ENCODE measurements at regions not wholly inside any gene's neighbourhood (a gene's known extent, or its start where the extent isn't known, plus 50 kb on each side); places are given as distances from the start of the nearest gene placed in this dataset.
A peak's percentile ranks its signal among the peaks of the same experiment; 100 is the strongest.

DNA sequence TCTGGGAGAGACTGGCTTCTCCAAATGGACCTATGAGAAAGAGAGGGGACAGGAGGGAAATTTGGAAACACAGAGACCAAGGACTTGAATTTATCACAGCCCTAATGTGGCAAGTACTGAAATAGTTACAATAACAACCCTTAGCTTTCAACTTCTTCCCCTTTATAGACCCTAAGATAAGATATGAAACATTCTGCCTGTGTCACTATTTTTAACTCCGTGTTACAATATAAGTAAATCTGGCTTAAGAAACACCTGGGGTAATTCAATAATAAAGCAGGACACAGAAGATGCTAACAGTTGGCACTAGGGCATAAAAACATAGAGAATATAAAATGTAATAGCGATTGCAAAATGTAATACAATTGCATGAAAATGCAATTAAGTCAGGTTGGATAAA is 216.4 kb downstream of the NOVA1 start:
- H3K9me3 ChIP-seq (ENCODE audit: insufficient read depth, low read length) = peaks cover 16% of the 10 kb centered on the region; the same call in 1 of the 2 replicates

DNA sequence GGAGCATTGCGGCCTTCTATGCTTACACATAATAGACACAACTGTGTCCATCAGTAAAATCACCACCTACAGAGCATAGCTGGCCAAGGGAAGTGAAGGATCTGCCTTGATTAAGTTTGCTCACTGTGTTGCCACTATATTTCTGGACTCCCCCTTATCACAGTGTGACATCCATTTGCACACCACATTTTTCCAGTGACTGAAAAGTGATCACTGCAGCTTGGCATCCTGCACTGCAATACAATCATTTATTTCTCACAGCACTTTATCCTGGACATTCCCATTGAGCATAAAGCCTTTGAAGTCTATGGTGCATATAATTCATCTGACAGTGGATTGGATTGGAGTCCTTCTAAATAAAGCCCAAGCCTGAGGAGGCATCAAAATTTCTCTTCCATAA is 217.2 kb downstream of the NOVA1 start:
- Histone ChIP-seq H3K9me3 (ENCODE audit: insufficient read depth, low read length) (peaks cover 16% of the 10 kb centered on the region; the same call in 1 of the 2 replicates), H3K4me3 (ENCODE audit: insufficient read length, low read depth) (no peak overlapping the region), H3K36me3 (ENCODE audit: insufficient read depth, insufficient read length, low read length) (no peaks in the 10 kb centered on the region), H3K4me1 (ENCODE audit: insufficient read depth, insufficient read length) (no peaks in the 10 kb centered on the region), H3K9ac (ENCODE audit: insufficient read length, low read depth) (no peak overlapping the region), H3K27me3 (ENCODE audit: insufficient read depth, insufficient read length) (no peaks in the 10 kb centered on the region)
- TF ChIP-seq YY1 (IDR thresholded peaks at IDR 0.05; ENCODE audit: insufficient read depth, insufficient read length) = no peak
- no peak for TF ChIP-seq ZNF274 (IDR thresholded peaks at IDR 0.05; ENCODE audit: low read depth, low read length)
- TF ChIP-seq SUZ12 (IDR thresholded peaks at IDR 0.05; ENCODE audit: extremely low read depth, insufficient read depth, insufficient read length) = no peak
- no peak for DNase-seq (ENCODE audit: low read depth, low spot score)

More for the DNA sequence above, 216.4 kb downstream of the NOVA1 start:
- H3K4me3 ChIP-seq (ENCODE audit: insufficient read length, low read depth) = no peak overlapping the region
- H3K27me3 ChIP-seq (ENCODE audit: insufficient read depth, insufficient read length) = no peaks in the 10 kb centered on the region
- no peak for TF ChIP-seq SUZ12 (IDR thresholded peaks at IDR 0.05; ENCODE audit: extremely low read depth, insufficient read depth, insufficient read length)
- TF ChIP-seq YY1 (IDR thresholded peaks at IDR 0.05; ENCODE audit: insufficient read depth, insufficient read length) = no peak
- no peak for TF ChIP-seq ZNF274 (IDR thresholded peaks at IDR 0.05; ENCODE audit: low read depth, low read length)
- no peaks in the 10 kb centered on the region for H3K4me1 ChIP-seq (ENCODE audit: insufficient read depth, insufficient read length)
- no peak for DNase-seq (ENCODE audit: low read depth, low spot score)
- H3K36me3 ChIP-seq (ENCODE audit: insufficient read depth, insufficient read length, low read length) = no peaks in the 10 kb centered on the region
- H3K9ac ChIP-seq (ENCODE audit: insufficient read length, low read depth) = no peak overlapping the region

DNA sequence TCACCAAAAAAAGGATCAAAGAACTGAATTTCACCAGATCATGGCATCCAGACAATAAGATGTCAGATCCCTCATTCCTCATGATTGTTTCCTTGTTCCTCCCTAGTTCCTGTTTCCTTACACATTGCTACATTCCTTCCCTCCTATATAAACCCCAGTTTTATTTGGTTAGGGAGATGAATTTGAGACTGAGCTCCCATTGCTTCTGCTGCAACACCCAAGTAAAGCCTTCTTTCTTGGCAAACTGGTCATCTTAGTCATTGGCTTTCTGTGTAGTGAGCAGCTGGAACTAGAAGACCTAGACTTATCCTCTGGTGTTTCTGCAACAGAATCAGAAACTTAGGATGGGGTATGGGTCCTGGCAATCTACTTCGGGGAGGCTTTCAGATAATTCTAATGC is 217.9 kb downstream of the NOVA1 start:
- Histone ChIP-seq H3K36me3 (ENCODE audit: insufficient read depth, insufficient read length, low read length) (no peaks in the 10 kb centered on the region), H3K9me3 (ENCODE audit: insufficient read depth, low read length) (peaks cover 16% of the 10 kb centered on the region; the same call in 1 of the 2 replicates), H3K4me1 (ENCODE audit: insufficient read depth, insufficient read length) (no peaks in the 10 kb centered on the region), H3K27me3 (ENCODE audit: insufficient read depth, insufficient read length) (no peaks in the 10 kb centered on the region), H3K9ac (ENCODE audit: insufficient read length, low read depth) (no peak overlapping the region), H3K4me3 (ENCODE audit: insufficient read length, low read depth) (no peak overlapping the region)
- DNase-seq (ENCODE audit: low read depth, low spot score) = no peak
- TF ChIP-seq SUZ12 (IDR thresholded peaks at IDR 0.05; ENCODE audit: extremely low read depth, insufficient read depth, insufficient read length) = no peak
- no peak for TF ChIP-seq ZNF274 (IDR thresholded peaks at IDR 0.05; ENCODE audit: low read depth, low read length)
- TF ChIP-seq YY1 (IDR thresholded peaks at IDR 0.05; ENCODE audit: insufficient read depth, insufficient read length) = no peak

DNA sequence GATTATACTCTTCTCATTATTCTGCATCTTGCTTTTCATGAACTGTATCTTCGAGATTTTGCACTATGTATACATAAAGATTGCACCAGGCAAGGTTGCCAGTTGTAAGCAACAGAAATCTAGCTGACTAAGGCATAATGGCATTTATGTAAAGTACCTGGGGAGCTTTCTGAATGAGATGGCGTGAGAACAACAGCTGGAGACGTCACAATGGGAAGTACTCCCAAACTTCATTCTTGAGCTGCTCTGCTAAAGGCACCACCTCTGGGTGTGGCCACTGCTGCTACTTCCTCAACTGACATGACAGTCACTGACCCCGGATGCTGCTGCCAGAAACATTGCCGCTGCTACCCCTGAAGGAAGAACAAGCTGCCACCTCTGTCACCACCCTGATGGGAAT is 220.7 kb downstream of the NOVA1 start:
- Histone ChIP-seq H3K36me3 (ENCODE audit: insufficient read depth, insufficient read length, low read length) (no peaks in the 10 kb centered on the region), H3K4me1 (ENCODE audit: insufficient read depth, insufficient read length) (no peaks in the 10 kb centered on the region), H3K9ac (ENCODE audit: insufficient read length, low read depth) (no peak overlapping the region), H3K9me3 (ENCODE audit: insufficient read depth, low read length) (peaks cover 16% of the 10 kb centered on the region; the same call in 1 of the 2 replicates), H3K27me3 (ENCODE audit: insufficient read depth, insufficient read length) (no peaks in the 10 kb centered on the region), H3K4me3 (ENCODE audit: insufficient read length, low read depth) (no peak overlapping the region)
- TF ChIP-seq YY1 (IDR thresholded peaks at IDR 0.05; ENCODE audit: insufficient read depth, insufficient read length) = no peak
- DNase-seq (ENCODE audit: low read depth, low spot score) = peak; percentile 15

DNA sequence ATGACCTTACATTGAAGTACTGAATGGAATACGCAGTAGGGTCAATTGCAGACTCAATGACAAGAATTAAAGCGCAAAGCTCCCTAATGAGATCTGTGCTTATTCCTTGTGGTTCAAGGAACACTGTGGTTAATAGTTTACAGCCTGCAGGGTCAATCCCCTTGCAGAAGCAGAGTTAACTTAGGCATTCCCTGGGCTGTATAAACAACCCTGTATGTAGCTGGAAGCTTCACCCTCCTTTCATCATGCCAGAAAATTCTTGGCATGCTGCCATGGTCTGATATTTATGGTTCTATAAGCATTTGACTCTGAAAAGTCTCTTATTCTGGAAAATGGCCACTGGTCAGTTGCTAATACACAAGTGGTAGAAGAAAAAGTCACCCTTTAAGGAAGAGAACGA is 227.7 kb downstream of the NOVA1 start:
- no peak for TF ChIP-seq ZNF274 (IDR thresholded peaks at IDR 0.05; ENCODE audit: low read depth, low read length)
- TF ChIP-seq SUZ12 (IDR thresholded peaks at IDR 0.05; ENCODE audit: extremely low read depth, insufficient read depth, insufficient read length) = no peak
- no peak for TF ChIP-seq YY1 (IDR thresholded peaks at IDR 0.05; ENCODE audit: insufficient read depth, insufficient read length)
- no peaks in the 10 kb centered on the region for H3K4me1 ChIP-seq (ENCODE audit: insufficient read depth, insufficient read length)
- H3K4me3 ChIP-seq (ENCODE audit: insufficient read length, low read depth) = no peak overlapping the region
- DNase-seq (ENCODE audit: low read depth, low spot score) = no peak
- H3K9me3 ChIP-seq (ENCODE audit: insufficient read depth, low read length) = no peaks in the 10 kb centered on the region
- no peaks in the 10 kb centered on the region for H3K36me3 ChIP-seq (ENCODE audit: insufficient read depth, insufficient read length, low read length)
- H3K9ac ChIP-seq (ENCODE audit: insufficient read length, low read depth) = no peak overlapping the region
- no peaks in the 10 kb centered on the region for H3K27me3 ChIP-seq (ENCODE audit: insufficient read depth, insufficient read length)

DNA sequence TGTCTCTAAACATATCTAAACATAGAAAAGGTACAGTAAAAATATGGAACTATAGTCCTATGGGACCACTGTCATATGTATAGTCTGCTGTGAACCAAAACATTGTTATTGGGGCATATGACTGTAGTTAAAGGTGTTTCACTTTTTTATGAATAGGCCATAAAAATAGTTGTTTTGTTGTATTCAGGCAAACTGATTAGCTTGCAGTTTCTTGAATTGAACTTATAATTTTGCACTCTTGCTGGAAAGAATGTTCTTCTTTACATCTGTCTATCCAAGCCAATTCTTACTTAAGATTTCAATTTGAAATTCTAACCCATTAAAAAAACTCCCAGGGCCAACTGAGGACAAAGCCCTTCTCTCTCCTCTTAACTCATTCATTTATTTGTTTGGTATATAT is 234.1 kb downstream of the NOVA1 start:
- Histone ChIP-seq H3K36me3 (ENCODE audit: insufficient read depth, insufficient read length, low read length) (no peaks in the 10 kb centered on the region), H3K4me1 (ENCODE audit: insufficient read depth, insufficient read length) (no peaks in the 10 kb centered on the region), H3K9me3 (ENCODE audit: insufficient read depth, low read length) (no peaks in the 10 kb centered on the region), H3K4me3 (ENCODE audit: insufficient read length, low read depth) (no peak overlapping the region), H3K9ac (ENCODE audit: insufficient read length, low read depth) (no peak overlapping the region), H3K27me3 (ENCODE audit: insufficient read depth, insufficient read length) (no peaks in the 10 kb centered on the region)
- no peak for DNase-seq (ENCODE audit: low read depth, low spot score)
- TF ChIP-seq SUZ12 (IDR thresholded peaks at IDR 0.05; ENCODE audit: extremely low read depth, insufficient read depth, insufficient read length) (no peak), YY1 (IDR thresholded peaks at IDR 0.05; ENCODE audit: insufficient read depth, insufficient read length) (no peak), ZNF274 (IDR thresholded peaks at IDR 0.05; ENCODE audit: low read depth, low read length) (no peak)

DNA sequence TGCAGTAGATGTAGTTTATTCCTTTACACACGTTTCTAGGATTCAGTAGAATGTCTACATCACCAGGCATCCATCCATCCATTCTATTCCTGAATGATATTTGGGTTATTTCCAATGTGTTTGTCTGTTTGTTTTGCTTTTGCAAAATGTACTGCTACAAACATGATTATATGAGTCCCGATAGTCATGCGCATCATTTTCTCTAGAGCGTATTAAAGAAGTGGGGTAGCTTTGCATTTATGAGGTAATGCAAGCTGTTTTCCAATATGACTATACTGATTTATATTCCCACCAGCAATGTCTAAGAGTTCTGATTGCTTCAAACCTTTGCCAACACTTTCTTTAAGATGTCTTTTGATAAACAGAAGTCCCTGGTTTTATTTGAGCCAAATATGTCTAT is 253.2 kb downstream of the NOVA1 start:
- TF ChIP-seq YY1 (IDR thresholded peaks at IDR 0.05; ENCODE audit: insufficient read depth, insufficient read length) = no peak
- no peak for TF ChIP-seq SUZ12 (IDR thresholded peaks at IDR 0.05; ENCODE audit: extremely low read depth, insufficient read depth, insufficient read length)
- Histone ChIP-seq H3K4me1 (ENCODE audit: insufficient read depth, insufficient read length) (no peaks in the 10 kb centered on the region), H3K27me3 (ENCODE audit: insufficient read depth, insufficient read length) (no peaks in the 10 kb centered on the region), H3K9me3 (ENCODE audit: insufficient read depth, low read length) (no peaks in the 10 kb centered on the region), H3K36me3 (ENCODE audit: insufficient read depth, insufficient read length, low read length) (no peaks in the 10 kb centered on the region), H3K9ac (ENCODE audit: insufficient read length, low read depth) (no peak overlapping the region), H3K4me3 (ENCODE audit: insufficient read length, low read depth) (no peak overlapping the region)
- no peak for DNase-seq (ENCODE audit: low read depth, low spot score)

DNA sequence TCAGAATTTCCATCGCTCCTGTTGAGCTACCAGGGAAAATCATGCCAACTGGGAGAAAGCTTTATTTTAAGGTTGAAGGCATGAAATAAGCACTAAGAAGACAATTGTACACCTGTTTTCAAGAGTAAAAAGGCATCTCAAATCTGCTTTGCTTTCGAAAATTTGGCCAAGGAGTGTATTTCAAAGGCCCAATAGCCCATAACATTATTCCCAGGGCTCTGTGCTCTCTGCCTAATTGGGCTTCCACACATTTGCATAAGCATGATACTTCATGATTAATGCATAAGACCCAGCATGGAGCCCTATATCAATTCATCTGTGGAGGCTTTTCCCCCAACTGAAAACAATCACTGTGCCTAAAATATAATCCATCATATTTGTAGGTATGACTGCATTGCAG is 258.5 kb downstream of the NOVA1 start:
- DNase-seq (ENCODE audit: low read depth, low spot score) = no peak
- no peak overlapping the region for H3K9ac ChIP-seq (ENCODE audit: insufficient read length, low read depth)
- H3K36me3 ChIP-seq (ENCODE audit: insufficient read depth, insufficient read length, low read length) = no peaks in the 10 kb centered on the region
- no peaks in the 10 kb centered on the region for H3K27me3 ChIP-seq (ENCODE audit: insufficient read depth, insufficient read length)
- no peaks in the 10 kb centered on the region for H3K4me1 ChIP-seq (ENCODE audit: insufficient read depth, insufficient read length)
- H3K9me3 ChIP-seq (ENCODE audit: insufficient read depth, low read length) = no peaks in the 10 kb centered on the region
- H3K4me3 ChIP-seq (ENCODE audit: insufficient read length, low read depth) = no peak overlapping the region
- TF ChIP-seq ZNF274 (IDR thresholded peaks at IDR 0.05; ENCODE audit: low read depth, low read length) = no peak
- TF ChIP-seq YY1 (IDR thresholded peaks at IDR 0.05; ENCODE audit: insufficient read depth, insufficient read length) = no peak
- no peak for TF ChIP-seq SUZ12 (IDR thresholded peaks at IDR 0.05; ENCODE audit: extremely low read depth, insufficient read depth, insufficient read length)
